ENCODE measurements at regions not wholly inside any gene's neighbourhood (a gene's known extent, or its start where the extent isn't known, plus 50 kb on each side); places are given as distances from the start of the nearest gene placed in this dataset.

DNA sequence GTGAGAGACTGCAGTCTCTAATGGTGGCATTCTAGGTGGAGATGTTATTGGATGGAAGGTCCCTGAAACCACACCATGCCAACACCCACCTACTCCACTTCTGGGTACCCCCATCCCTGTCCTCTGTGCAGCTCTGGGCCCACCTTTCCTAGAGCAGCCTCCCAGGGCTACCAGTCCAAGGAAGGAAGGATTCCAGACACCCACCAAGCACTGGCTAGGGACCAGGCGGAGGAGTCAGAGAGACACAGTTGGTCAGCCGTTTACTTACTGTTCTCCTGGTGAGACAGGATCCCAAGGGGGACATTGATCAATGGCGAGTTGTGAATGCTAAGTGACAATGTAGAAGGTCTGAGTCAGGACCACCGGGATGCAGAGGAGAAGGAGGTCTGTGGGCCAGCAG, 151.6 kb downstream of the TTC32 start:
- no peaks in the 10 kb centered on the region for H3K27me3 ChIP-seq
- H3K36me3 ChIP-seq = no peaks in the 10 kb centered on the region
- TF ChIP-seq POLR2A (IDR thresholded peaks at IDR 0.05) = no peak
- TF ChIP-seq, protein P1, sequence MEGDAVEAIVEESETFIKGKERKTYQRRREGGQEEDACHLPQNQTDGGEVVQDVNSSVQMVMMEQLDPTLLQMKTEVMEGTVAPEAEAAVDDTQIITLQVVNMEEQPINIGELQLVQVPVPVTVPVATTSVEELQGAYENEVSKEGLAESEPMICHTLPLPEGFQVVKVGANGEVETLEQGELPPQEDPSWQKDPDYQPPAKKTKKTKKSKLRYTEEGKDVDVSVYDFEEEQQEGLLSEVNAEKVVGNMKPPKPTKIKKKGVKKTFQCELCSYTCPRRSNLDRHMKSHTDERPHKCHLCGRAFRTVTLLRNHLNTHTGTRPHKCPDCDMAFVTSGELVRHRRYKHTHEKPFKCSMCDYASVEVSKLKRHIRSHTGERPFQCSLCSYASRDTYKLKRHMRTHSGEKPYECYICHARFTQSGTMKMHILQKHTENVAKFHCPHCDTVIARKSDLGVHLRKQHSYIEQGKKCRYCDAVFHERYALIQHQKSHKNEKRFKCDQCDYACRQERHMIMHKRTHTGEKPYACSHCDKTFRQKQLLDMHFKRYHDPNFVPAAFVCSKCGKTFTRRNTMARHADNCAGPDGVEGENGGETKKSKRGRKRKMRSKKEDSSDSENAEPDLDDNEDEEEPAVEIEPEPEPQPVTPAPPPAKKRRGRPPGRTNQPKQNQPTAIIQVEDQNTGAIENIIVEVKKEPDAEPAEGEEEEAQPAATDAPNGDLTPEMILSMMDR (IDR thresholded peaks at IDR 0.05) = no peak
- DNase-seq (no peak), ATAC-seq (no peak)
- intact Hi-C loops (cut with DNase I) = no loop called here
- H3K4me1 ChIP-seq = peaks cover 0 to 34% (median 8%) of the 10 kb centered on the region in 12 donors
- no peak overlapping the region for H3K27ac ChIP-seq
- H3K4me3 ChIP-seq = no peak overlapping the region
- no peaks in the 10 kb centered on the region for H3K9me3 ChIP-seq
- WGBS, 4 donors = 86 to 95% (median 90%) methylated on average over 4 of the region's 4 CpGs

DNA sequence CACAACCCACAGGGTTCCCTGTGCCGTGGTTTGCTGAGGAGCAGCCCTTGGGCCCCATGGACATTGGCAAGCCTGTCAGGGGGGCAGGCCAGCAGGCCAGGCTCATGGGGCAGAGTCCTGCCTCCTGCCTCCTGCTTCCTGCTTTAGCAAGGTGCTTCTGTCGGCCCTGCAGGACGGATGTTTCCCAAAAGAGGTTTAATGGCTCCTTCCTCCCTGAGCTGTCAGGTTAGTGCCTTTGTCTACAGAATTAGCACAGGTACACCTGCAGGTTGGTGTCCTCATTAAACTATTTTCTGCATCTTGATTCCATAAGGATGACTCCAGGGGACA, 152.3 kb downstream of the TTC32 start:
- TF ChIP-seq POLR2A (IDR thresholded peaks at IDR 0.05) = no peak
- TF ChIP-seq, protein P1 (IDR thresholded peaks at IDR 0.05) = no peak
- H3K4me3 ChIP-seq = no peak overlapping the region
- no peaks in the 10 kb centered on the region for H3K9me3 ChIP-seq
- peaks cover 0 to 34% (median 8%) of the 10 kb centered on the region in 12 donors for H3K4me1 ChIP-seq
- no peaks in the 10 kb centered on the region for H3K36me3 ChIP-seq
- intact Hi-C loops (cut with DNase I) = loop anchor here in 3 of 10 donors (5.0 to 10.0 kb wide), 3 partner anchors 302 to 387 kb away; no protein-coding TSS in a partner anchor
- H3K27me3 ChIP-seq = no peaks in the 10 kb centered on the region
- H3K27ac ChIP-seq = no peak overlapping the region
- WGBS, 4 donors = 86 to 97% (median 90%) methylated on average over 3 of the region's 3 CpGs
- DNase-seq = no peak
- no peak for ATAC-seq

DNA sequence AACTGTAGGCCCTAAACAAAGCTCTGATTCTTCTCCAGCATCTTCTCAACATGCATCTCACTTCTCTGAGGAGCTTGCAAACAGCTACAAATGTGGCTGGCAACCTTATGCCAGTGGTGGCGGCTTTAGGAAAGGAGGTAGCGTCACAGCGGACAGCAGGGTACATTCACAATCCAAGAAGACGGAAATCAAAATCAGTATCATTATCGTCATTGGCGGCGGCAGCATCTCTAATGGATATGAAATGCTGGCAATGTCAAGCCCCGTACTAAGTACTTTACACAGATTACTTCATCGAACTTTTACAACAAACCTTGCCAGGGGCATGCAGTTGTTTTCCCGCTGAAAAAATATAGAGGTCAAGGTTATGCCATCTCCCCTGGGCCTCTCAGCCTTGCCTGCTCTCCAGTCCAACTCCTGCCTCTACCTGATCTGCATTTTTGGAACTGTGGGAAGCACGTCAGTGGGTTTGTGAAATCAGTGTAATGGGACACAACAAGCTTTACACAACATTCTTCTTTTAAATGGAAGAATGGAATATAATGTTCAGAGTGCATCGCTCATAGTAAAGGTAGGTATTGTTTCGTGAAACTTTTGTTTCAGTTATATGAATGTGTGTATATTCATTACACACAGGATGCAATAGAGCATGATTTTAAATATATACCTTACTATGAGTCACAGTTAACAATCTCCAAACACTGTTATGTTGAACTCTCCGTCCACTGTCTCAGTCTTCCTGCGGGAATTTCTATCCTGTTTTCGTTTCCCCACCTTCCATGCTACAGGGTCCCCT, 152.9 kb downstream of the TTC32 start:
- WGBS, 4 donors = 87 to 96% (median 95%) methylated on average over 16 of the region's 16 CpGs
- intact Hi-C loops (cut with DNase I) = loop anchor here in 3 of 10 donors (5.0 to 10.0 kb wide), 3 partner anchors 302 to 387 kb away; no protein-coding TSS in a partner anchor
- TF ChIP-seq POLR2A (IDR thresholded peaks at IDR 0.05) = no peak
- TF ChIP-seq, protein P1 (IDR thresholded peaks at IDR 0.05) = no peak

DNA sequence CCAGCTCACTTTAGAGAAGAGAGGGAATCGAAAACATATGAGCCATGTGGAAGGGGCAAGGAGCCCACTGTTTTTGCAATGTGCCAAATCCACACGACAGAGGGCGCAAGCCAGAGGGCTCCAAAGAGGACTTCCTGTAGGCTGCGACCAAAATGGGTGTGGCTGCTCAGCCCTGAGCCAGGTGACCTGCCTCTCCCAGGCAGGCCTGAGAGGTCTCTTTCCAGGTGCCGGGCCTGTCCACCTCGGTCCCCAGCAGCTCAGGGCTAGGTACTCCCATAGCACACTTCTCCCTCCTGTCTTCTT, 153.8 kb downstream of the TTC32 start:
- Histone ChIP-seq H3K4me1 (peaks cover 0 to 34% (median 8%) of the 10 kb centered on the region in 12 donors), H3K27ac (peak overlapping the region in 2 of 12 donors; percentile 67 to 71), H3K4me3 (no peak overlapping the region), H3K36me3 (no peaks in the 10 kb centered on the region), H3K27me3 (no peaks in the 10 kb centered on the region), H3K9me3 (no peaks in the 10 kb centered on the region)
- intact Hi-C loops (cut with DNase I) = loop anchor here in 3 of 10 donors (5.0 to 10.0 kb wide), 3 partner anchors 301 to 386 kb away; no protein-coding TSS in a partner anchor
- WGBS, 4 donors = 86 to 91% (median 89%) methylated on average over 6 of the region's 6 CpGs
- TF ChIP-seq, protein P1 (IDR thresholded peaks at IDR 0.05) = no peak
- TF ChIP-seq POLR2A (IDR thresholded peaks at IDR 0.05) = no peak
- DNase-seq (no peak), ATAC-seq (no peak)

More for the DNA sequence above, 152.9 kb downstream of the TTC32 start:
- no peak for ATAC-seq
- Histone ChIP-seq H3K9me3 (no peaks in the 10 kb centered on the region), H3K36me3 (no peaks in the 10 kb centered on the region), H3K4me3 (no peak overlapping the region), H3K27ac (no peak overlapping the region), H3K4me1 (peaks cover 0 to 34% (median 8%) of the 10 kb centered on the region in 12 donors), H3K27me3 (no peaks in the 10 kb centered on the region)
- no peak for DNase-seq
